ENCODE measurements at regions not wholly inside any gene's neighbourhood (a gene's known extent, or its start where the extent isn't known, plus 50 kb on each side); places are given as distances from the start of the nearest gene placed in this dataset.

GRCh38 chr9:106620866-106621265 lies 242.1 kb upstream of the ZNF462 start:
- H3K4me2 ChIP-seq (ENCODE audit: low read length) = no peak overlapping the region
- intact Hi-C loops (cut with micrococcal nuclease; ENCODE audit: unreplicated experiment) = no loop called here
- H3K27ac ChIP-seq (ENCODE audit: low read depth, low read length, poor library complexity, severe bottlenecking) = no peak overlapping the region
- no peak overlapping the region for H3K4me3 ChIP-seq (ENCODE audit: low read depth, low read length, poor library complexity, severe bottlenecking)
- ChIA-PET POLR2A (no interaction called here), CTCF (ENCODE audit: unreplicated experiment) (no interaction called here)
- BruUV-seq (replicated peaks) = no TSS peak
- H2AFZ ChIP-seq (ENCODE audit: low read length) = no peak overlapping the region
- no peaks in the 10 kb centered on the region for H3K79me2 ChIP-seq (ENCODE audit: insufficient read depth, low read depth, low read length)
- no peaks in the 10 kb centered on the region for H3K36me3 ChIP-seq (ENCODE audit: insufficient read depth, low read length)
- H3K4me1 ChIP-seq (ENCODE audit: insufficient read depth, low read length, poor library complexity, severe bottlenecking) = no peaks in the 10 kb centered on the region
- no peak for TF ChIP-seq EZH2phosphoT487 (IDR thresholded peaks at IDR 0.05; ENCODE audit: borderline replicate concordance, low read depth, low read length)
- no peak for TF ChIP-seq CTCF (conservative IDR thresholded peaks at IDR 0.05; ENCODE audit: low read length)
- no peaks in the 10 kb centered on the region for H4K20me1 ChIP-seq (ENCODE audit: insufficient read depth, low read length)
- no peaks in the 10 kb centered on the region for H3K9me3 ChIP-seq (ENCODE audit: low read length)
- no peaks in the 10 kb centered on the region for H3K9me2 ChIP-seq (ENCODE audit: insufficient read depth, low read length)
- DNase-seq (ENCODE audit: low spot score) = no peak

- ChIA-PET POLR2A (no interaction called here), CTCF (ENCODE audit: unreplicated experiment) (interaction anchor here (0.6 kb wide), 1 partner anchor 1683 kb away, joined by 3 read pairs; no protein-coding TSS in a partner anchor)
- H3K27ac ChIP-seq (ENCODE audit: low read depth, low read length, poor library complexity, severe bottlenecking) = no peak overlapping the region
- no peak overlapping the region for H2AFZ ChIP-seq (ENCODE audit: low read length)
- H3K4me2 ChIP-seq (ENCODE audit: low read length) = no peak overlapping the region
- H3K79me2 ChIP-seq (ENCODE audit: insufficient read depth, low read depth, low read length) = no peaks in the 10 kb centered on the region
- no peaks in the 10 kb centered on the region for H3K9me3 ChIP-seq (ENCODE audit: low read length)
- H3K4me1 ChIP-seq (ENCODE audit: insufficient read depth, low read length, poor library complexity, severe bottlenecking) = no peaks in the 10 kb centered on the region
- no peaks in the 10 kb centered on the region for H4K20me1 ChIP-seq (ENCODE audit: insufficient read depth, low read length)
- no TSS peak for BruUV-seq (replicated peaks)
- H3K36me3 ChIP-seq (ENCODE audit: insufficient read depth, low read length) = no peaks in the 10 kb centered on the region
- no peaks in the 10 kb centered on the region for H3K9me2 ChIP-seq (ENCODE audit: insufficient read depth, low read length)
- intact Hi-C loops (cut with micrococcal nuclease; ENCODE audit: unreplicated experiment) = loop anchor here (2.0 kb wide), 1 partner anchor 35 kb away; no protein-coding TSS in a partner anchor
- no peak overlapping the region for H3K4me3 ChIP-seq (ENCODE audit: low read depth, low read length, poor library complexity, severe bottlenecking)
- no peak for DNase-seq (ENCODE audit: low spot score)
- no peak for TF ChIP-seq CTCF (conservative IDR thresholded peaks at IDR 0.05; ENCODE audit: low read length)
- no peak for TF ChIP-seq EZH2phosphoT487 (IDR thresholded peaks at IDR 0.05; ENCODE audit: borderline replicate concordance, low read depth, low read length)
Observed at GRCh38 chr9:106621313-106622163, 241.4 kb upstream of the ZNF462 start.

GRCh38 chr9:106622164-106622487 lies 240.8 kb upstream of the ZNF462 start:
- no peaks in the 10 kb centered on the region for H3K36me3 ChIP-seq (ENCODE audit: insufficient read depth, low read length)
- no peaks in the 10 kb centered on the region for H3K9me3 ChIP-seq (ENCODE audit: low read length)
- no peak overlapping the region for H2AFZ ChIP-seq (ENCODE audit: low read length)
- H3K79me2 ChIP-seq (ENCODE audit: insufficient read depth, low read depth, low read length) = no peaks in the 10 kb centered on the region
- no peaks in the 10 kb centered on the region for H4K20me1 ChIP-seq (ENCODE audit: insufficient read depth, low read length)
- no peak overlapping the region for H3K4me3 ChIP-seq (ENCODE audit: low read depth, low read length, poor library complexity, severe bottlenecking)
- no peak for DNase-seq (ENCODE audit: low spot score)
- no peak overlapping the region for H3K4me2 ChIP-seq (ENCODE audit: low read length)
- no peaks in the 10 kb centered on the region for H3K9me2 ChIP-seq (ENCODE audit: insufficient read depth, low read length)
- TF ChIP-seq CTCF (conservative IDR thresholded peaks at IDR 0.05; ENCODE audit: low read length) (no peak), EZH2phosphoT487 (IDR thresholded peaks at IDR 0.05; ENCODE audit: borderline replicate concordance, low read depth, low read length) (no peak)
- H3K4me1 ChIP-seq (ENCODE audit: insufficient read depth, low read length, poor library complexity, severe bottlenecking) = no peaks in the 10 kb centered on the region
- ChIA-PET CTCF (ENCODE audit: unreplicated experiment) (interaction anchor here (0.6 kb wide), 1 partner anchor 1682 kb away, joined by 3 read pairs; no protein-coding TSS in a partner anchor), POLR2A (no interaction called here)
- no peak overlapping the region for H3K27ac ChIP-seq (ENCODE audit: low read depth, low read length, poor library complexity, severe bottlenecking)
- BruUV-seq (replicated peaks) = no TSS peak
- intact Hi-C loops (cut with micrococcal nuclease; ENCODE audit: unreplicated experiment) = loop anchor here (2.0 kb wide), 1 partner anchor 35 kb away; no protein-coding TSS in a partner anchor
